Astrocyte (in vitro differentiated cells and primary cell): ENCODE measurements at regions not wholly inside any gene's neighbourhood (a gene's known extent, or its start where the extent isn't known, plus 50 kb on each side); places are given as distances from the start of the nearest gene placed in this dataset.
A peak's percentile ranks its signal among the peaks of the same experiment; 100 is the strongest.
"Not testable (repeated sequence)": the region's sequence is repeated elsewhere in the genome, so short reads cannot be mapped to it uniquely, and the experiment has no call there.

Experiments
- DNase-seq: peaks from one replicate; pipeline ENCODE4 v3.0.0-alpha.2; 2010; ENCODE audit warnings: low read depth
- FAIRE-seq: peaks from 2 replicates; lab custom pipeline; 2011; peaks lifted over from hg19 to GRCh38; lab: Jason Lieb, UNC
- H2AFZ ChIP-seq: 2 replicates; pipeline ENCODE4 v1.6.0; 2012; ENCODE audit warnings: low read depth, low read length, inconsistent platforms
- H3K27ac ChIP-seq: 2 replicates; pipeline ENCODE4 v1.5.1; 2011; ENCODE audit warnings: low read depth, low read length, inconsistent platforms
- H3K27me3 ChIP-seq: 2 replicates; pipeline ENCODE4 v1.6.0; 2011; ENCODE audit warnings: low read length, inconsistent platforms; ENCODE audit not compliant: insufficient read depth
- H3K36me3 ChIP-seq: 2 replicates; pipeline ENCODE4 v1.5.1; 2011; ENCODE audit warnings: low read length, inconsistent platforms; ENCODE audit not compliant: insufficient read depth
- H3K4me1 ChIP-seq: 2 replicates; pipeline ENCODE4 v1.5.1; 2011; ENCODE audit warnings: low read length, inconsistent platforms; ENCODE audit not compliant: insufficient read depth
- H3K4me2 ChIP-seq: 2 replicates; pipeline ENCODE4 v1.6.0; 2012; ENCODE audit warnings: low read length, inconsistent platforms
- H3K4me3 ChIP-seq: 2 replicates; pipeline ENCODE4 v1.5.1; 2011; ENCODE audit warnings: low read depth, mild to moderate bottlenecking, low read length, inconsistent platforms; ENCODE audit not compliant: insufficient read depth
- H3K79me2 ChIP-seq: 2 replicates; pipeline ENCODE4 v1.6.0; 2012; ENCODE audit warnings: mild to moderate bottlenecking, low read length, inconsistent platforms; ENCODE audit not compliant: insufficient read depth
- H3K9ac ChIP-seq: 2 replicates; pipeline ENCODE4 v1.6.0; 2012; ENCODE audit warnings: mild to moderate bottlenecking, low read length, inconsistent platforms
- H3K9me3 ChIP-seq: 2 replicates; pipeline ENCODE4 v1.5.1; 2012; ENCODE audit warnings: low read depth, mild to moderate bottlenecking, low read length, inconsistent platforms; ENCODE audit not compliant: insufficient read depth
- H4K20me1 ChIP-seq: 2 replicates; pipeline ENCODE4 v1.6.0; 2012; ENCODE audit warnings: low read length, inconsistent platforms; ENCODE audit not compliant: insufficient read depth
- H3K27ac Mint-ChIP-seq: one replicate; pipeline ENCODE4 v1.8.0; 2021; ENCODE audit warnings: mild to moderate bottlenecking, mixed read lengths; ENCODE audit not compliant: unreplicated experiment
- H3K27me3 Mint-ChIP-seq: one replicate; pipeline ENCODE4 v1.8.0; 2021; ENCODE audit warnings: low read depth, mixed read lengths; ENCODE audit not compliant: unreplicated experiment
- H3K36me3 Mint-ChIP-seq: one replicate; pipeline ENCODE4 v1.8.0; 2021; ENCODE audit warnings: low read depth, mixed read lengths; ENCODE audit not compliant: unreplicated experiment
- H3K4me1 Mint-ChIP-seq: one replicate; pipeline ENCODE4 v1.8.0; 2021; ENCODE audit warnings: low read depth, mixed read lengths; ENCODE audit not compliant: unreplicated experiment
- H3K4me3 Mint-ChIP-seq: one replicate; pipeline ENCODE4 v1.8.0; 2021; ENCODE audit warnings: mild to moderate bottlenecking, moderate library complexity, mixed read lengths; ENCODE audit not compliant: unreplicated experiment
- H3K9me3 Mint-ChIP-seq: one replicate; pipeline ENCODE4 v1.8.0; 2021; ENCODE audit warnings: mild to moderate bottlenecking, mixed read lengths; ENCODE audit not compliant: unreplicated experiment

- H3K79me2 ChIP-seq, H3K9ac ChIP-seq, H3K4me1 Mint-ChIP-seq, H3K4me3 ChIP-seq, H3K27ac Mint-ChIP-seq, H3K4me1 ChIP-seq, H3K36me3 ChIP-seq, H3K4me2 ChIP-seq, FAIRE-seq, H3K4me3 Mint-ChIP-seq, H4K20me1 ChIP-seq, H2AFZ ChIP-seq, H3K36me3 Mint-ChIP-seq, H3K9me3 Mint-ChIP-seq, H3K27me3 ChIP-seq, H3K27ac ChIP-seq, DNase-seq, H3K9me3 ChIP-seq: not testable (repeated sequence)
- peaks cover 15% of the 10 kb centered on the region for H3K27me3 Mint-ChIP-seq
Measured at GRCh38 chr16:22572331-22573224, 61.9 kb downstream of the NPIPB5 start.

GRCh38 chr16:22573225-22573530 is 62.5 kb downstream of the NPIPB5 start:
- not testable (repeated sequence) for H3K36me3 Mint-ChIP-seq, H3K4me3 Mint-ChIP-seq

GRCh38 chr16:22576506-22576905 is 65.8 kb downstream of the NPIPB5 start:
- H3K4me2 ChIP-seq, DNase-seq, H3K4me1 Mint-ChIP-seq, H3K9ac ChIP-seq, H3K36me3 ChIP-seq, H3K27me3 ChIP-seq, H3K27ac Mint-ChIP-seq, H3K27ac ChIP-seq, H3K4me3 Mint-ChIP-seq, H3K36me3 Mint-ChIP-seq, H3K4me1 ChIP-seq, H2AFZ ChIP-seq, H3K79me2 ChIP-seq, FAIRE-seq, H3K9me3 ChIP-seq, H3K4me3 ChIP-seq, H3K9me3 Mint-ChIP-seq, H4K20me1 ChIP-seq: not testable (repeated sequence)
- peaks cover 22% of the 10 kb centered on the region for H3K27me3 Mint-ChIP-seq

More at GRCh38 chr16:22573225-22573530, 62.5 kb downstream of the NPIPB5 start:
- H3K4me2 ChIP-seq, H3K27ac Mint-ChIP-seq, H3K27ac ChIP-seq, H3K9ac ChIP-seq, H3K79me2 ChIP-seq, H3K9me3 ChIP-seq, H3K27me3 ChIP-seq, H4K20me1 ChIP-seq, FAIRE-seq, H3K4me3 ChIP-seq, H3K9me3 Mint-ChIP-seq, H2AFZ ChIP-seq, H3K4me1 Mint-ChIP-seq, H3K4me1 ChIP-seq, DNase-seq, H3K36me3 ChIP-seq: not testable (repeated sequence)
- H3K27me3 Mint-ChIP-seq, result peaks cover 15% of the 10 kb centered on the region

GRCh38 chr16:22583195-22583594 is 72.5 kb downstream of the NPIPB5 start:
- not testable (repeated sequence) for FAIRE-seq, H3K9me3 Mint-ChIP-seq

GRCh38 chr16:22584459-22584858 is 73.8 kb downstream of the NPIPB5 start:
- H3K36me3 Mint-ChIP-seq, FAIRE-seq, H3K4me3 Mint-ChIP-seq: not testable (repeated sequence)

More at GRCh38 chr16:22583195-22583594, 72.5 kb downstream of the NPIPB5 start:
- not testable (repeated sequence) for H3K36me3 ChIP-seq, H3K27ac ChIP-seq, H3K4me3 Mint-ChIP-seq, H3K9me3 ChIP-seq, H4K20me1 ChIP-seq, H3K4me3 ChIP-seq, H3K4me1 ChIP-seq, H3K4me2 ChIP-seq, H2AFZ ChIP-seq, H3K36me3 Mint-ChIP-seq, H3K4me1 Mint-ChIP-seq, H3K9ac ChIP-seq, DNase-seq, H3K27ac Mint-ChIP-seq, H3K79me2 ChIP-seq, H3K27me3 ChIP-seq, H3K27me3 Mint-ChIP-seq

GRCh38 chr16:22584941-22585340 is 74.2 kb downstream of the NPIPB5 start:
- H4K20me1 ChIP-seq, FAIRE-seq, H3K4me3 ChIP-seq, H3K36me3 Mint-ChIP-seq, H3K4me3 Mint-ChIP-seq, H2AFZ ChIP-seq, H3K36me3 ChIP-seq, DNase-seq, H3K27ac ChIP-seq, H3K4me1 Mint-ChIP-seq, H3K9me3 ChIP-seq, H3K79me2 ChIP-seq, H3K27me3 ChIP-seq, H3K27me3 Mint-ChIP-seq, H3K9me3 Mint-ChIP-seq, H3K27ac Mint-ChIP-seq, H3K4me1 ChIP-seq, H3K9ac ChIP-seq: not testable (repeated sequence)
- peak overlapping the region; percentile 55 for H3K4me2 ChIP-seq

More at GRCh38 chr16:22584459-22584858, 73.8 kb downstream of the NPIPB5 start:
- DNase-seq, H3K4me2 ChIP-seq, H3K4me1 Mint-ChIP-seq, H3K27me3 Mint-ChIP-seq, H3K9me3 ChIP-seq, H3K27ac ChIP-seq, H3K36me3 ChIP-seq, H4K20me1 ChIP-seq, H3K4me3 ChIP-seq, H3K9me3 Mint-ChIP-seq, H3K4me1 ChIP-seq, H3K79me2 ChIP-seq, H3K9ac ChIP-seq, H2AFZ ChIP-seq, H3K27ac Mint-ChIP-seq, H3K27me3 ChIP-seq: not testable (repeated sequence)
